SKM-1 (cell line): ENCODE measurements at regions not wholly inside any gene's neighbourhood (a gene's known extent, or its start where the extent isn't known, plus 50 kb on each side); places are given as distances from the start of the nearest gene placed in this dataset.
"Not testable (repeated sequence)": the region's sequence is repeated elsewhere in the genome, so short reads cannot be mapped to it uniquely, and the experiment has no call there.

ENCODE experiments used
- DNase-seq: peaks from one replicate; lab custom pipeline; 2025; ENCODE audit not compliant: unreplicated experiment; lab: John Stamatoyannopoulos, UW

DNA sequence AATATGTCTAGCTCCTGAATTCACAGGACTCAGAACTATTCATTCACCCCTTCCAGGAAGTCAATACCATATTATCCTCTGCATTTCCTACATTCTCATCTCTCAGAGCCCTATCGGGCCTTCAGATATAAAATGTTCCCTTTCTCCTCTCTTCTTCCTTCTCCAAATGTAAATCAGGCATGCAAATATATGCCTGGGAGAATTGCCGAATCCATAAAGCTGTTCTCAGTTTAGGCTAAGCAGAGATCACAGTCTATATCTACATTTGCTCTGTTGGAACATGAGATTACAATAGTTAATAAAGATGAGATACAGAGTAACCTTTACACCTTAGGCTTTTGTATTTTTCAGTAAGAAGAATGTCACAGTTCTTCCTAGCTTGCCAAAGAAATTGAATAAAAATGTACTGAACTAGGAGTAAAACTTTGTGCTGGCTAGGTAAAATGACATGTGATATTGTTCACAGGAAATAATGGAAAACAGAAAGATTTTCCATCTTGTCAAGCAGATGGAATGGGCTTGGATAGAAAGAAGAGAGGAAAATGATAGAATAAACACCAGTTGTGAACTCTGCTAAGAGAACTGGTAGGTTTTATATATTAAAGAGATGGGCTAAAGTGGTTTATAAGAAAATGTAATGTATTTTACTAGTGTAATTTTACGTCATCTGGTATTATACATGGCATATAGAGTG, 161.5 kb downstream of the NRIP1 start:
- no peak for DNase-seq

DNA sequence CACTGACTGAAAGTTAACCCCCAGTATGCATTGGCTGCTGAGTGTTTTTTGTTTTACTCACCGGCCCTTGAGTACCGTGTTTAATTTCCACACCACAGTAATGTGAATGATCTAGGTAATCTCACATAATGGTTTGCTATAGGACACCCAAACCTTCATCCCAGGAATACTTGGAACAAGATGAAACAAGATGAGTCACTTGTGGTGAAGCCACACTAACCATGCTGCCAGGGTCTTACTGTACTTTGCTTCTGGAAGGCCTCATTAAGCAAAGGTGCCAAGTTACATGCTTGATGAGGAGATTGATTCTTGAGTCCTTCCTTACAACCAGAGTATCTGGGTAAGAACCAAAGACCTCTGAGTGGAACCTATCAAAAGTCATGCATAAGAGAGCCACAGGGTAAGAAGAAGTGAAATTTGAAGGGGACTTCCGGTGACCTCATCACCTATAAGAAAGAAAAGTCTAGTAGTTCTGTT, 163.3 kb downstream of the NRIP1 start:
- no peak for DNase-seq

DNA sequence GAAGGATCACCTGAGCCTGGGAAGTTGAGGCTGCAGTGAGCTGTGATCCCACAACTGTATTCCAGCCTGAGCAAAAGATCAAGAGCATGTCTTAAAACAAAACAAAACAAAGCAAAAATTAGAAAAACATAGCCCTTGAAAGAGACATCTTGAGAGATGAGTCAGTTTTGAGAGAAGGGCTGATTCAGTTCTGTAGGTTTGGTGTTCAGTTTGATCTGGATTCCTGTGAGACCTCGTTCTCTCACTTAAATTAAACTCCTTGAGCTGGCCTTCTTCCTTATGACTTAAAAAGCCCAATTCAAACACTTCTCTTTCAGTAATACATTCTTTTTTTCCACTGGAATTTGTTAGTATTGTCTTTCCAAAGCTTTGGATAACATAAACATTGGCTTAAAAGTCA, 164.2 kb downstream of the NRIP1 start:
- DNase-seq: no peak

DNA sequence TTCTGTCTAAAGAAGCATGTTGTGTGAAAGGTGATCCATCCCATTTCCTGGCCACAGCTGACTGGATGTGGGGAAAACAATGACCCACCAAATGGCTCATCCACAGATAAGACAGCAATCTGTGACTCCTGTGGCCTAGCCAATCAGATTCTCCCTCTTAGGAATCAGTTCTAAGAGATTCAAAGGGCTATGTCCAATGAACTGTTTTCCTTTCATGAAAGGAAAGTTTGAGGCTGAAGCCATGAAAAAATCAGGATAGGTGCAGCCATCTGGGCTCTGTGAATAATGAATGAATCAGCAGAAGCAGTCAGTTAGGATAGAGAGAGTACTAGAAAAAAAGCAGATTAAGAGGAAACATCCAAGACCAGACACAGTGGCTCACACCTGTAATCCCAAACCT, 164.7 kb downstream of the NRIP1 start:
- DNase-seq: no peak

DNA sequence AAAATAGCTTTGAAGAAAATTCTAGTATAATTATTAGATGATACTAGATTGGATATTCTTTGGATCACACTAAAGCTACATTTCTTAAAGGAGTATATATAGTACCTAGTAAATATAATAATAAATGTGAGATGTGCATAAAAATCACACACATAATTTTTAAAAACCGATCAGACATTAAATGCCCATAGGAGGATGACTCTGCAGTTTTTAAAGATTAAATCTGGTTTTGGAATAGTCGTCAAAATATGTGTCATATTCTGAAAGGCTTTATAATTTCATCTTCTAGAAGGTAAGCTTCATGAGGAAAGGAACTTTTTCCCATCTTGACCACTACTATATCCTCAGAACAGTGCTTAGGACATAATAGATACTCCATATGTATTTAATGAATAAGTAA, 169.0 kb downstream of the NRIP1 start:
- DNase-seq: no peak

DNA sequence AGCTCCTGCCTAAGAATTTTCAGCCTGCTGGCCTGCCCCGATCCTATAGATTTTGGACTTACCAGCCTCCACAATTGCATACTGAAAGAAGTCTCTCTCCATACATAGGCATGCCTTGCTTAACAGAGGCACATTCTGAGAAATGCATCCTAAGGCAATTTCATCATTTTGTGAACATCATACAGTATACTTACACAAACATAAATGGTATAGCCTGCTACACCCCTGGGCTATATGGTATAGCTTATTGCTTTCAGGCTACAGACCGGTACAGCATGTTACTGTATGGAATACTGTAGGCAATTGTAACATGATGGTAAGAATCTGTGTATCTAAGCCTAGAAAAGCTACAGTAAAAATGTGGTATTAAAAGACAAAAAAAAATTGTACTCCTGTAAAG, 174.7 kb downstream of the NRIP1 start:
- DNase-seq: no peak

DNA sequence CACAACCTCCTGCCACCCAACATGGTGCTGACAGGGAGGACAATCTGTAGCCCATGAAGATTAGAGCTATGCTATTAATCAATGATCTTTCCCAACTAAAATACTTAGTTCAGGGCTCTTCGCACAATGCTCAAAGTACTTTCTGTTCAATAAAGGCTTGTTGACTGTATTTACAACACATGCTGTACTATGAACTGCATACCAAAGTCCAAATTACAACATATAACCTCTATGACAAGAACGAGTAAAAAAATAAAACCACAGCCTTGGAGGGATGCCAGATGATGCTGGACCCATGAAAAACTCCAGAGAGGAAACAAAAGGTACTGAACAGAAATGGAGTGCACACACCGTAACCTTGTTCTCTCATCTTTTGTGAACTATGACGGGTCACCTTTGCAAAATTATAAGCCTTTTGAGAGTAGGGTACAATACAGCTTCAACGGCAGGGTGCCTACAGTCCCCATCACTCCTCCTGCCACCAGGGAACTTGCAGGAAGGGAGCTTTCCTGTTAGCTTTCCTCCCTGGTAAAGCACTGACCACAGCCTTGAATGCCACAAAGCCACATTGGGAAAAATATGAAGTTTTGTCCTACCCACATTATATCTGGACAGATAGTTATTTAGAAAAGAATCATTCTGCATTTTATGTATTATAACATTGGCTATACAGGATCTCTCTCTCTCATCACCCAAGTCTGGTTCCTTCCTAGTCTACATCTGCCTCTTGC, 175.6 kb downstream of the NRIP1 start:
- DNase-seq: no peak

DNA sequence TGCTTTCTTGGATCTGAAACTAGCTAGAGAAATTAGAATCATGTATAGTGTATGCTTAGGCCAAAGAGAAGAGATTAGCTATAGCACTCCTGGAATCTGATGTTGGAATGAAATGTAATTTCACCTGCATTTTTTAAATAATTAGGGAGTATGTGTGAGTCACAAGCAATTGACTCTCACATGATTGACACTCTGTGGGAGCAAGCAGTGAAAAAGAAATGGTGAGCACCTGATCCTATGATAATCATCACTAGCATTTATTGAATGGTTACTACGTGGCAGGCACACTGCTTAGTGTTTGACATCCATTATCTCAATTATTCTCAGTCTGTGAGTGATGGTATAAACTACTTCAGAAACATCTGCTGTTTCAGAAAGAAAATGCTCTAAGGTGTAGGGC, 176.6 kb downstream of the NRIP1 start:
- no peak for DNase-seq

DNA sequence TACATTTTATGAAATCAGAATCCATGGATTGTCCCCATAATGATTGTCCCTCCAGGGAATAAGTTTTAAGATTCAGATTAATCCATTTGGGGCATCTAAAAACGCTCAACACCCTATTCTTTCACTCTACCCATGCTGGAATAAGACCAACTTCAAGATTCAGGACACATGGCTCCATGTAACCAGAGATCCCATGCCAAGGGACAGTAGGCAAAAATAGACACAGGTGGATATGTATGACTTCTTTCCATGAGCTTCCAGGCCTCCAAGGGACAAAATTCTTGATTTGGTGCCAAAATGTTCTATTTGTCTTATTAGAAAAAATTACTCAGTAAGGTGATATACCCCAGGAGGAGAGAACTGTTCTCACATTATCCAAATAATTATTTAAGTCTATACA, 178.8 kb downstream of the NRIP1 start:
- DNase-seq: no peak

DNA sequence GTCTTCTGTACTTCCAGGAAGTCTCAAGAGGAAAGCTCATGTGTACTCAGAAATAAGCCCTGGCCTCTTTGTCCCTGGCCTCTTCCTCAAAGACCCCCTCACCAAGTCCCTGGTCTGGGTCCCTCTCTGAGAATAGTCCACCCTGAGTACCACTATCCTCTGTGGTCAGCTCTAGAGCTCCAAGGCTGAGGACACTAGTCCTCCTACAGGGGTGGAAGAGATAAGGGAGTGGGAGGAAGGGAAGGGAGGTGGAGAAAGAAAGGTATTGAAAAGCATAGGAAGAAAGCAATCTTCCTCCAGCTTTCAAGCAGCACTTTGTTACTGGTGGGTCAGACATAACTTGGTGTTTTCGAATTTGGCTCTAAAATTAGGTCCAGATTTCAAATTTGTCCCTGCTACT, 181.4 kb downstream of the NRIP1 start:
- no peak for DNase-seq

DNA sequence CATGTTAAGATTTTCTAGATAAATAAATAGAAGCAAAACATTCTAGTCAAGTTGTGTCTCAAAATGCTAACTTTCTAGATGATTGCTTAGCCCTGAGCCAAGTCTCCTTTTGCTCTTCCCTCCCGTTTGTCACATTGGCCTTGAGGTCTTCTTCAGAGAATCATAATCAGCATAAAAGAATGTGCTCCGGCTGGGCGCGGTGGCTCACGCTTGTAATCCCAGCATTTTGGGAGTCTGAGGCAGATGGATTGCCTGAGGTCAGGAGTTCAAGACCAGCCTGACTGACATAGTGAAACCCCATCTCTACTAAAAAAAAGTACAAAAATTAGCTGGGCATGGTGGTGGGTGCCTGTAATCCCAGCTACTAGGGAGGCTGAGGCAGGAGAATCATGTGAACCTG, 182.3 kb downstream of the NRIP1 start:
- not testable (repeated sequence) for DNase-seq

DNA sequence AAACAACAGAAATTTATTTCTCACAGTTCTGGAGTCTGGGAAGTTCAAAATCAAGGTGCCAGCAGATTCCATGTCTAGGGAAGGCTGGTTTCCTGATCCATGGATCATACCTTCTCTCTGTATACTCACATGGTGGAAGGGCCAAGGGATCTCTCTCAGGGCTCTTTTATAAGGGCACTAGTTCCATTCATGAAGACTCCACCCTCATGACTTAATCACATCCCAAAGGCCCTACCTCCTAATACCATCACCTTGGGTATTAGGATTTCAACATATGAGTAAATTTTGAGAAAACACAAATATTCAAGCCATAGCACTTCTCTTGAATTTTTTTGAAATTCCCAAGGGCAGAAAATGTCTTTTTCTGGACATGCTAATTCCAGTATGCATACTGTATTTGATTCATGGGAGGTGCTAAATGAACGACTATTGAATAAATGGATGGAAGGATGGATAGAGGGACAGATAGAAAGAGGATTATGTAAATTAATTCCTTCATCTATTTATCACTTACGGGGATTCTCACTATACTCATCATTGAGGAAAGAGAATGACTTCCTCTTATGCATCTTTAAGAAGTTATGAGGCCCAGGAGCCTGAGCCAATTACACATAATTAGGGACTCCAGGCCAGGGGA, 182.8 kb downstream of the NRIP1 start:
- no peak for DNase-seq

DNA sequence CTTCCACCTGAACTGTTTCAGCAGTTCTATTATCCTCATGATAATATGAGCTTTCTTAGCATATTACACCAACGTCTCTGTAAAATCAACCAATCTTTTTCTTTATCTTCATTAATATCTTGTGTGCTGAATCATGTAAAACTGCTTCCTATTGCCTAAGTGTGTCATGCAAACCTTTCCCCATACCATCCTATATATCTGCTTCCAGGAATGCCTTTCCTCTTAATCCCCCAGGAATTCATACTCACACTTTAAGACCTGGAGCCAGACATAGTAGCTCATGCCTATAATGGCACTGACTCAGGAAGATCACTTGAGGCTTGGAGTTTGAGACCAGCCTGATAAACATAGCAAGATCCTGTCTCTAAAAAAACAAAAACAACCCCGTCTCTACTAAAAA, 183.9 kb downstream of the NRIP1 start:
- DNase-seq: no peak

DNA sequence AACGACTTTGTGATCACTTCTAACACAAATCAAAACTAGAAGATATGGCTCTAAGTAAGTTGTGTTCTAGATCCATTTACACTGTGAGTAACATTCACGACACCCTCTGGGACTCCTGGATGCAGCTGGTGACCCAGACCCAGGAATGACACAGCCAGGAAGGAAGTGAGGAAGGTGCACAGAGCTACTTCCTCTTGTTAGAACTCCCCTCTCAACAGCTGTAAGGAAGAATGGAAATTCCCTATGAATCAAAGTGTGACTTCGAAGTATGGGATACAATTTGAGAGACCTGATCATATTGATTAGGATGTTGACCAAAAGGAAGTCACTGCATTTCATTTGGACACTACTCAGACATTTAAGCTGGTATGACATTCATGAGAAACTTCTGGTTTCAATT, 185.3 kb downstream of the NRIP1 start:
- no peak for DNase-seq

DNA sequence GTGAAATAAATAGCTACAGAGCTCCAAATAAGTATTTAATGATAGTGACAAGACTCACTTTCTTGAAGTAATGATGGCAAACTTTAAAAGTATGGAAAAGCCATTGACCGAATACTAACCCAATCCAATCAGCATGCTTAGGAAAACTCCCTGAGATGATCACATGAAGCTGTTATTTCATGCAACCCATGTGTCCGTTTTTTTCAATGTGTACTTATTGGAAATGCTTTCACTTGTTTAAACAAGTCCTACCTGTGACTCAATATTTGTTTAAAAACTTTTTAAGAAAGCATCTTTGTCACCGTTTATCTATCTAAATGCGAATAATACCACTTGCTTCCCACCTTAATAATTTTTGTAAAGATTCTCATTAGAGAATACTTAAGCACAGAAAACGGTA, 185.8 kb downstream of the NRIP1 start:
- DNase-seq: no peak

DNA sequence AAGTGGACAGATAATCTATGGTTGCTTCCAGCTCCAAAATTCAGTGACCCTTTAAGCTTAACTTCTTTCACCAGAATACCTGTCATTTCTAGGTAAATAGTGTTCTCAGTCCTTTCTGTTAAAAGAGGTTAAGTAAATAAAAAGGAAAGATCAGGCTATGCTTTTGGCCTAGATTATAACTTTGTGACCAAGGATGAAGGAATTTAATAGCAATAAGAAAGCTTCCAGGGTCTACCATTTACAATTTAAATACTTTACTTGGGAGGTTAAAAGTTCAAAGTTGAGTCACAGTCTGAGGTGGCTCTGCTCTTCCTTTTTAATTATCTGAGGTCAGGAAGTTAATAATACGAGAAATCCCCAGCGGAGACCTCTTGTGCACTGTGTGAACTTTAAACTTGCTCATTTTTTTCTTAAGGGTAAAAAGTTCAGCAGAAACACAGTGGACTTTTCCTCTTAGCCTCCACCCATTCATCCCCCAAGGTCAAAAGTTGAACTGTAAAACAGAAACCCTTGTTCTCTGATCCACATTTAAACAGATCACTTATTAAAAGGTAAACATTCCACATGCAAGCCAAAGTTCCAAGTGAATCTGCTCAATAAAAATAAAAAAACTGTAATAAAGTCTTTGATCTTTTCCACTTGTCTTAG, 187.1 kb downstream of the NRIP1 start:
- DNase-seq: no peak

DNA sequence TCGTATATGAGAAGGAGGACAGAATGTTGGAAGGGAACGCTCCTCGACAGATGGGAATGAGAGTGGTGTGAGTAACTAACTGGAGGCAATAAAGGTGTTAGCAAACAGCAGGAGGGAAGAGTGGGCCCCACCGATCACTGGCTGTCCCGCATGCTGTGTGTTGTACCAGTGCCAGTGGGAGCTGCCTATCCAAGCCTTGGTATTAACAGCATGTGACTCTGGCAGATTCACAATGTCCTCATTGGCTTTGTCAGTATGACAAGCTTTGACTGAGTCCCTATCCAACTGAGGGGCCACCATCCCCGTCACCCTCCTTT, 188.3 kb downstream of the NRIP1 start:
- no peak for DNase-seq

DNA sequence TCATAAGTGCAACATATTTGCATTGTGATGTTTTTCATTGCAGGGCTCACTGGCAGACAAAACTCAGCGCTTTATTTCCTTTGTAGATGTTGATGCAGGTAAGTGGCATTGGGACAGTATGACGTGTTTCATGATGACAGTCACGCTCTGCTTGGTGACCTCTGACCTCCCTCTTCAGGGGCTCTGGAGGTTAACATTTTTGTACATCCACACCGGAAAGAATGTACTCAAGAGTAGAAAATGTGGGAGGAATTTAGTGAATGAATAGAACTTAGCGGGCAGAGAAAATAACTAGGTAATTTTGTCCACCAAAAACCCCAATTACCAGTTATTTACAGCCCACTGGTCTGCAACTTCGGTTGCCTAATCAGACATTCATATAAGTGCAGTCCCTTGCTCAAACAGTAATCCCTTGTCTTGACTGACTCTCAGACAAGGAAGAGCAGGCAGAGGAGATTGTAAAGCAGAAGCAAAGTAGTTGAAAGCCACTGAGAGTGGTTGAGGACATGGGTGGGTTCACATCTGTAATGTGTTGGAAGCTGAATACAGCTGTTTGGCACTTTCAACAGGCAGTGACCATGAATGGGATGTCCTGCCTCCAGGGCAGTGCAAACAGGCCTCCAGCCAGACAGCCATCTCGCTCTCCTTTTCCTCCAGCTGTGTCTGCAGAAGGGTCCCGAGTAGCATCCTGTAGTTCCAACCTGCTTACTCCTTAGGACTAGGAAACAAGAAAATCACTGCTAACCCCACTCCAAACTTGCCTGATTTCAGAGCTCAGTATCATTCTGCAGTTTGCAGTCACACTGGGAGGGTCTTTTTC, 188.9 kb downstream of the NRIP1 start:
- no peak for DNase-seq

DNA sequence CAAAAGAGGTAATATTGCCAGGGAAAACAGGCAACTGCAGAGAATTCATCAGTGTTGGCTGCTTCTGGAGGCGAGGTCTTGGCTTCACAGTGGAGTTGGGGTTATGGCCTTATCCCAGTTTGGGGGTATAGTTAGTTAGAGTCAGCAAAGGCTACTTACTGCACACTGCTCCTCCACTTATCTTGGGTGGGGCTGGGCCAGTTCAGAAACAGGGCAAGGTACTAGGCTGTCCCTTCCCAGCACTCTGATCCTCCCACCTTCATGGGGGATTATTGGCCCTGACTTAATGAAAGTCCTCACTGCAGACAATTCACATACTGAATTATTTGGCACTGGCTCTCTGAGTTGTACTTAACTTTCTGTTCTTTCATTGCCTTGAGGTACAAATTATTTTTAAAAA, 189.6 kb downstream of the NRIP1 start:
- DNase-seq: no peak

DNA sequence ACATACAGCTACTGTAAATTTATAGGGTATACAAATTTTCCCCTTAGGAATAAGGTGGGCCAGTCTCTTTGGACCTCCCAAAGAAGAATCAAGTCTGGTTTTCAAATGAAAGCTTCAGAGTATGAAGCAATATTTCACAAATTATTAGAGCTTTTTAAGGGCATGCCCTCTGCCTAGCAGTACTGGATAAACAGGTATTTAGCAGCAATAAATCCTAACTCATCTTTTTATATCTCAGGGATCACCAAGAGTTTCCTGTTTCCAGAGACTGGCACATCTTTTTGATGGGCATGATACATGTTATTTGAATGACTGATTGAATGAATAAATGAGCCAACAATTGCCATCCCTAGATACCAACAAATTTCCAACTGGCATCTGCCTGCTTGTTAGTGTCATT, 190.4 kb downstream of the NRIP1 start:
- no peak for DNase-seq

DNA sequence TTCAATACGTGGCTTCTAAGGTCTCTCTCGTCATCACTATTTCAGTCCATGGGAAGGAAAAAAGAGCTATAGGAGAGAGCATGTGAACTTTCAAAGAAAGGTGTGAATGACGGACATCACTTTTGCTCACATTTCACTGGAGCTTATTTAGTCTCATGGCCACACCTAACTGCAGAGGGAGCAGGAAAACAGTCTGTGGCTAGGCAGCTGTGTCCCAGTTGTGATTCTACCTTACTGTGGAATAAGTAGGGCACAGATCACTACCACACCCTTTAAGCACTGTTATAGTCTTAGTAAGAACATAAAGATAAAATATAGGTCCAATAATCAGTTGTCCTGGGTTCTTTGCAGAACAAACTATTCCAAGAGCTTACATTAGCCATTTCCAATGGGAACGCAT, 192.9 kb downstream of the NRIP1 start:
- DNase-seq: no peak
